ENCODE measurements at regions not wholly inside any gene's neighbourhood (a gene's known extent, or its start where the extent isn't known, plus 50 kb on each side); places are given as distances from the start of the nearest gene placed in this dataset.

GRCh38 chr4:157932936-157933335 is 239.9 kb downstream of the GASK1B start:
- Histone ChIP-seq H3K27me3 (ENCODE audit: control insufficient read depth, insufficient read depth, low read length) (no peaks in the 10 kb centered on the region), H3K36me3 (ENCODE audit: control insufficient read depth, insufficient read depth, low read length) (no peaks in the 10 kb centered on the region), H3K4me3 (ENCODE audit: low read depth, low read length) (no peak overlapping the region)
- DNase-seq (ENCODE audit: low read depth) = no peak
- TF ChIP-seq, protein P1, sequence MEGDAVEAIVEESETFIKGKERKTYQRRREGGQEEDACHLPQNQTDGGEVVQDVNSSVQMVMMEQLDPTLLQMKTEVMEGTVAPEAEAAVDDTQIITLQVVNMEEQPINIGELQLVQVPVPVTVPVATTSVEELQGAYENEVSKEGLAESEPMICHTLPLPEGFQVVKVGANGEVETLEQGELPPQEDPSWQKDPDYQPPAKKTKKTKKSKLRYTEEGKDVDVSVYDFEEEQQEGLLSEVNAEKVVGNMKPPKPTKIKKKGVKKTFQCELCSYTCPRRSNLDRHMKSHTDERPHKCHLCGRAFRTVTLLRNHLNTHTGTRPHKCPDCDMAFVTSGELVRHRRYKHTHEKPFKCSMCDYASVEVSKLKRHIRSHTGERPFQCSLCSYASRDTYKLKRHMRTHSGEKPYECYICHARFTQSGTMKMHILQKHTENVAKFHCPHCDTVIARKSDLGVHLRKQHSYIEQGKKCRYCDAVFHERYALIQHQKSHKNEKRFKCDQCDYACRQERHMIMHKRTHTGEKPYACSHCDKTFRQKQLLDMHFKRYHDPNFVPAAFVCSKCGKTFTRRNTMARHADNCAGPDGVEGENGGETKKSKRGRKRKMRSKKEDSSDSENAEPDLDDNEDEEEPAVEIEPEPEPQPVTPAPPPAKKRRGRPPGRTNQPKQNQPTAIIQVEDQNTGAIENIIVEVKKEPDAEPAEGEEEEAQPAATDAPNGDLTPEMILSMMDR (IDR thresholded peaks at IDR 0.05; ENCODE audit: insufficient read depth, low read depth, low read length) = no peak
- ChIA-PET POLR2A (no interaction called here), CTCF (no interaction called here)

DNA sequence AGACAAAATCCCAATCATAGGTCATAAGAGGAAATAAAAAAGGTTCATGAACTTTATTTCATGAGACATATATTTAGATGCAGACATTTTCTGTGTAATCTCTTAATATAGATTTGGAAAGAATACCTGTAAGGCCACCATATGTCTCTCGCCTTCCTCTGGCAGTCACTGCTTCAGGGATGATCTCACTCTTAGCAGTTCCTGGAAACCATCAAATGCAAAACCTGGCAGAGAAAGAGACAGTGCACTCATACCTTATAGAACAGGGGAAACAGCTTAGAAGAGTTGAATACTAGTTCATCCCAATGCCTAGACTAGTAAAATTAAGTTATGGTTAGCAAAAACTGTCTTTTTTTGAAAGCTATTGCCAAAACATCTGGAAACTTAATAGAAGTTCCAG is 243.3 kb downstream of the GASK1B start:
- H3K36me3 ChIP-seq (ENCODE audit: control insufficient read depth, insufficient read depth, low read length) = no peaks in the 10 kb centered on the region
- H3K4me3 ChIP-seq (ENCODE audit: low read depth, low read length) = no peak overlapping the region
- DNase-seq (ENCODE audit: low read depth) = no peak
- POLR2A ChIA-PET = no interaction called here
- TF ChIP-seq, protein P1 (IDR thresholded peaks at IDR 0.05; ENCODE audit: insufficient read depth, low read depth, low read length) = no peak
- CTCF ChIA-PET = no interaction called here
- no peaks in the 10 kb centered on the region for H3K27me3 ChIP-seq (ENCODE audit: control insufficient read depth, insufficient read depth, low read length)

DNA sequence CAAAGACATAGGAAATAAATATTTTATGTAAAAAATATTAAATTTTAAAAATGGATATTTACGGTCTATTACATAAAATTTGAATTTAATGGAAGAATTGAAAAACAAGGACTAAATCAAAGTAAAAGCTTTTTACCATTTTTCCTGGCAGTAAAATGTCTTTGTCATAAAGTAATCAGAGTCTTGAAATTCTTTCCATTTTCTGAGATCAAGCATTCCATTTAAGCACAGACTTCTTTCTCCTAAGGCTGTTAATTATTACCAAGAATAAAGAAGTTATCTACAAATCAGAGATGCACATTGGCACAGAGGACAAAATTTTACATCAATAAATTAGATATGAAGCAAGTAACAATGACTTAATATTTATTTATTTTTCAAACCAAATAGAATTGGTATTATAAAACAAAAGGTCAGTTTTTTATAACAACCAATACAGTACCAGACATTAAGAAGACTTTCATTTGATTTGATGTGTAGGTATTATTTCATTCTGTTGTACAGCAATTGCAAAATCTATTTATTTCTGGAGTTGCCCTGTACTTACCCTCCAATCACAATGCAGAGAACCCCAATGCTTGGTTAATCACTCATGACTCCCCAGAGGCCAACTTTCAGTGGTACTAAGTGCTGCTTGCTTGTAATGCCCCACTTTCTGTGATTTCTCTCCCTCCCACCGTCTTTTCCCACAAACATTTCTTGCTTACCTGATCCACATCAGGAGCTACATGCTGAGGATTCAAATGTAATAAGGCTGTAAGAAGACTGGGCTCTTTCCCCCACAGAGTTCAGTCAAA is 254.6 kb downstream of the GASK1B start:
- ChIA-PET CTCF (no interaction called here), POLR2A (no interaction called here)
- TF ChIP-seq, protein P1 (IDR thresholded peaks at IDR 0.05; ENCODE audit: insufficient read depth, low read depth, low read length) = no peak
- no peak overlapping the region for H3K4me3 ChIP-seq (ENCODE audit: low read depth, low read length)
- H3K36me3 ChIP-seq (ENCODE audit: control insufficient read depth, insufficient read depth, low read length) = no peaks in the 10 kb centered on the region
- no peaks in the 10 kb centered on the region for H3K27me3 ChIP-seq (ENCODE audit: control insufficient read depth, insufficient read depth, low read length)
- no peak for DNase-seq (ENCODE audit: low read depth)

DNA sequence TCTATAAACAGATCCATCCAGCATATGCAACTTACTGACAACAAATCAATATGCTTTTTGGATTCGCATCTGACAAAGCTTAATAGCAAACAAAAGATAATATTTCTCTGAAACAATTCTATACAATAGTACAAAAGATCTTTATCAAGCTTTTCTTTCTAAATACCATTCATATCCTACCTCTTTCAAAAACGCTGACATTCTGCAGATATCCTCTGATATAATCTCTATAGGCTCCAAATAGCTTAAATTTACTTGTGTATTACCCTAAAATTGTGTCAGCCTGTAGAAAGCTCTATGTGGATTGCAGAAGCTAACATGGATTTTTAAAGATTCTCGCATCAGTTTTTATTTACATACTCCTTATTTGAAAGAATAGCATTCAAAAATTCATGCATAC is 260.6 kb downstream of the GASK1B start:
- no peak overlapping the region for H3K4me3 ChIP-seq (ENCODE audit: low read depth, low read length)
- POLR2A ChIA-PET = no interaction called here
- no peaks in the 10 kb centered on the region for H3K36me3 ChIP-seq (ENCODE audit: control insufficient read depth, insufficient read depth, low read length)
- no peaks in the 10 kb centered on the region for H3K27me3 ChIP-seq (ENCODE audit: control insufficient read depth, insufficient read depth, low read length)
- no peak for DNase-seq (ENCODE audit: low read depth)
- CTCF ChIA-PET = no interaction called here
- TF ChIP-seq, protein P1 (IDR thresholded peaks at IDR 0.05; ENCODE audit: insufficient read depth, low read depth, low read length) = no peak

- DNase-seq (ENCODE audit: low read depth) = no peak
- Histone ChIP-seq H3K36me3 (ENCODE audit: control insufficient read depth, insufficient read depth, low read length) (no peaks in the 10 kb centered on the region), H3K4me3 (ENCODE audit: low read depth, low read length) (no peak overlapping the region), H3K27me3 (ENCODE audit: control insufficient read depth, insufficient read depth, low read length) (no peaks in the 10 kb centered on the region)
- ChIA-PET CTCF (no interaction called here), POLR2A (no interaction called here)
- TF ChIP-seq, protein P1 (IDR thresholded peaks at IDR 0.05; ENCODE audit: insufficient read depth, low read depth, low read length) = no peak
These were observed 261.2 kb downstream of the GASK1B start for GRCh38 chr4:157911662-157912061.

Measured in BJ (cell line).